GM23248 (cell line): ENCODE measurements at regions not wholly inside any gene's neighbourhood (a gene's known extent, or its start where the extent isn't known, plus 50 kb on each side); places are given as distances from the start of the nearest gene placed in this dataset.

Source experiments
- DNase-seq: peaks from one replicate; pipeline ENCODE4 v3.0.0-alpha.2; 2015
- H2AFZ ChIP-seq: fragments of 200-600 bp; sonication (generic); 2 replicates; pipeline ENCODE4 v1.6.1; 2016; ENCODE audit warnings: antibody characterized with exemption
- H3F3A ChIP-seq: fragments of 200-600 bp; sonication (generic); 2 replicates; pipeline ENCODE4 v1.6.1; 2016; ENCODE audit warnings: mild to moderate bottlenecking, antibody characterized with exemption, mixed run types; ENCODE audit not compliant: insufficient read depth
- H3K27ac ChIP-seq: fragments of 200-600 bp; sonication (generic); 2 replicates; pipeline ENCODE4 v1.5.1; 2016; ENCODE audit warnings: mild to moderate bottlenecking
- H3K27me3 ChIP-seq: fragments of 200-600 bp; sonication (generic); replicated peaks from 2 replicates; pipeline ENCODE4 v1.6.1; 2016; ENCODE audit warnings: mild to moderate bottlenecking; ENCODE audit not compliant: insufficient read depth
- H3K36me3 ChIP-seq: fragments of 200-600 bp; sonication (generic); 2 replicates; pipeline ENCODE4 v1.6.1; 2016; ENCODE audit warnings: low read depth, mild to moderate bottlenecking
- H3K4me1 ChIP-seq: fragments of 200-600 bp; sonication (generic); 2 replicates; pipeline ENCODE4 v1.6.1; 2016; ENCODE audit warnings: mild to moderate bottlenecking; ENCODE audit not compliant: insufficient read depth
- H3K4me2 ChIP-seq: fragments of 200-600 bp; sonication (generic); one replicate; pipeline ENCODE4 v1.6.1; 2016; ENCODE audit warnings: mild to moderate bottlenecking; ENCODE audit not compliant: unreplicated experiment
- H3K4me3 ChIP-seq: fragments of 200-600 bp; sonication (generic); 2 replicates; pipeline ENCODE4 v1.5.1; 2016; ENCODE audit warnings: mild to moderate bottlenecking
- H3K79me2 ChIP-seq: fragments of 200-600 bp; sonication (generic); 2 replicates; pipeline ENCODE4 v1.6.1; 2016; ENCODE audit warnings: mild to moderate bottlenecking; ENCODE audit not compliant: insufficient read depth
- H3K9ac ChIP-seq: fragments of 200-600 bp; sonication (generic); 2 replicates; pipeline ENCODE4 v1.6.1; 2016; ENCODE audit warnings: mild to moderate bottlenecking
- H3K9me2 ChIP-seq: fragments of 200-600 bp; sonication (generic); 2 replicates; pipeline ENCODE4 v1.6.1; 2016; ENCODE audit warnings: mixed run types, mild to moderate bottlenecking, moderate library complexity; ENCODE audit not compliant: insufficient read depth
- H3K9me3 ChIP-seq: fragments of 200-600 bp; sonication (generic); one replicate; pipeline ENCODE4 v1.6.1; 2017; ENCODE audit warnings: low read depth
- H4K20me1 ChIP-seq: fragments of 200-600 bp; sonication (generic); 2 replicates; pipeline ENCODE4 v1.6.0; 2016; ENCODE audit not compliant: insufficient read depth
- EZH2 ChIP-seq: fragments of 200-600 bp; sonication (generic); IDR thresholded peaks from 2 replicates; pipeline ENCODE4 v1.6.1; 2018; ENCODE audit warnings: antibody characterized with exemption, mild to moderate bottlenecking; ENCODE audit not compliant: insufficient read depth, poor library complexity, severe bottlenecking
- EZH2phosphoT487 ChIP-seq: fragments of 200-600 bp; sonication (generic); IDR thresholded peaks from 2 replicates; pipeline ENCODE4 v1.6.1; 2018; ENCODE audit warnings: antibody characterized with exemption, moderate library complexity, mild to moderate bottlenecking, low read depth; ENCODE audit not compliant: insufficient read depth
- WGBS, 2 experiments: methylation state at CpG; one replicate each; pipeline ENCODE4 v1.1.6; 2015 to 2017; ENCODE audit warnings: low lambda C conversion rate in 2 of 2, low coverage in 1 of 2; ENCODE audit errors: missing lambda C conversion rate in 2 of 2; 5-methylcytosine and 5-hydroxymethylcytosine counted together
- in situ Hi-C: fragments of 300-500 bp; cut with MboI; formaldehyde crosslinking; loops from 2 replicates; pipeline ENCODE4 v1.15.0; 2020

- no peaks in the 10 kb centered on the region for H3K27me3 ChIP-seq
- H3K9ac ChIP-seq, result peak overlapping the region; percentile 76
- peaks cover 55% of the 10 kb centered on the region for H3F3A ChIP-seq
- peak overlapping the region; percentile 39 for H3K4me2 ChIP-seq
- DNase-seq, result peak; percentile 74
- H4K20me1 ChIP-seq, result no peaks in the 10 kb centered on the region
- peaks cover 68% of the 10 kb centered on the region for H3K4me1 ChIP-seq
- TF ChIP-seq EZH2, result no peak
- no peak for TF ChIP-seq EZH2phosphoT487
- no peaks in the 10 kb centered on the region for H3K9me2 ChIP-seq
- no peak overlapping the region for H2AFZ ChIP-seq
- peak overlapping the region; percentile 88 for H3K27ac ChIP-seq
- H3K4me3 ChIP-seq, result no peak overlapping the region
- 34 to 38% methylated on average over 7 of the region's 7 CpGs for WGBS, 2 experiments
- H3K9me3 ChIP-seq, result no peaks in the 10 kb centered on the region
- in situ Hi-C loops, result loop anchor here (10.0 kb wide), 1 partner anchor 285 kb away; the partner anchor contains the start of gene VEGFA
- no peaks in the 10 kb centered on the region for H3K79me2 ChIP-seq
- H3K36me3 ChIP-seq, result no peaks in the 10 kb centered on the region
Measured at GRCh38 chr6:44059359-44060346, 67.6 kb downstream of the MRPL14 start.

GRCh38 chr6:44058617-44059358 lies 68.5 kb downstream of the MRPL14 start:
- no peak overlapping the region for H2AFZ ChIP-seq

GRCh38 chr6:44057931-44058616 lies 69.2 kb downstream of the MRPL14 start:
- H3K4me2 ChIP-seq, result peak overlapping the region; percentile 68
- H3K9me3 ChIP-seq, result no peaks in the 10 kb centered on the region
- no peaks in the 10 kb centered on the region for H4K20me1 ChIP-seq
- H3K4me1 ChIP-seq, result peaks cover 78% of the 10 kb centered on the region
- no peak overlapping the region for H3K4me3 ChIP-seq
- H3K9ac ChIP-seq, result peak overlapping the region; percentile 57
- H3F3A ChIP-seq, result peaks cover 65% of the 10 kb centered on the region
- 66 to 68% methylated on average over 10 of the region's 10 CpGs for WGBS, 2 experiments
- no peak overlapping the region for H2AFZ ChIP-seq
- H3K79me2 ChIP-seq, result no peaks in the 10 kb centered on the region
- no peaks in the 10 kb centered on the region for H3K27me3 ChIP-seq
- DNase-seq, result peak; percentile 78
- peak overlapping the region; percentile 88 for H3K27ac ChIP-seq
- in situ Hi-C loops, result no loop called here
- no peak for TF ChIP-seq EZH2
- TF ChIP-seq EZH2phosphoT487, result no peak
- no peaks in the 10 kb centered on the region for H3K9me2 ChIP-seq
- no peaks in the 10 kb centered on the region for H3K36me3 ChIP-seq

More at GRCh38 chr6:44058617-44059358, 68.5 kb downstream of the MRPL14 start:
- Histone ChIP-seq H4K20me1 (no peaks in the 10 kb centered on the region), H3K27ac (peak overlapping the region; percentile 88), H3K27me3 (no peaks in the 10 kb centered on the region), H3K4me1 (peaks cover 71% of the 10 kb centered on the region), H3K36me3 (no peaks in the 10 kb centered on the region), H3K4me2 (peak overlapping the region; percentile 39), H3K9ac (peak overlapping the region; percentile 76), H3K4me3 (no peak overlapping the region), H3K79me2 (no peaks in the 10 kb centered on the region), H3F3A (peaks cover 62% of the 10 kb centered on the region), H3K9me2 (no peaks in the 10 kb centered on the region), H3K9me3 (no peaks in the 10 kb centered on the region)
- no peak for TF ChIP-seq EZH2
- 0 out of 2 replicates have a peak, but pooled peaks have one; percentile 34 for TF ChIP-seq EZH2phosphoT487
- WGBS, 2 experiments, result 23 to 26% methylated on average over 19 of the region's 19 CpGs
- peak; percentile 100 for DNase-seq
- in situ Hi-C loops, result no loop called here
